ENCODE measurements at regions not wholly inside any gene's neighbourhood (a gene's known extent, or its start where the extent isn't known, plus 50 kb on each side); places are given as distances from the start of the nearest gene placed in this dataset.

- TF ChIP-seq, protein P1, sequence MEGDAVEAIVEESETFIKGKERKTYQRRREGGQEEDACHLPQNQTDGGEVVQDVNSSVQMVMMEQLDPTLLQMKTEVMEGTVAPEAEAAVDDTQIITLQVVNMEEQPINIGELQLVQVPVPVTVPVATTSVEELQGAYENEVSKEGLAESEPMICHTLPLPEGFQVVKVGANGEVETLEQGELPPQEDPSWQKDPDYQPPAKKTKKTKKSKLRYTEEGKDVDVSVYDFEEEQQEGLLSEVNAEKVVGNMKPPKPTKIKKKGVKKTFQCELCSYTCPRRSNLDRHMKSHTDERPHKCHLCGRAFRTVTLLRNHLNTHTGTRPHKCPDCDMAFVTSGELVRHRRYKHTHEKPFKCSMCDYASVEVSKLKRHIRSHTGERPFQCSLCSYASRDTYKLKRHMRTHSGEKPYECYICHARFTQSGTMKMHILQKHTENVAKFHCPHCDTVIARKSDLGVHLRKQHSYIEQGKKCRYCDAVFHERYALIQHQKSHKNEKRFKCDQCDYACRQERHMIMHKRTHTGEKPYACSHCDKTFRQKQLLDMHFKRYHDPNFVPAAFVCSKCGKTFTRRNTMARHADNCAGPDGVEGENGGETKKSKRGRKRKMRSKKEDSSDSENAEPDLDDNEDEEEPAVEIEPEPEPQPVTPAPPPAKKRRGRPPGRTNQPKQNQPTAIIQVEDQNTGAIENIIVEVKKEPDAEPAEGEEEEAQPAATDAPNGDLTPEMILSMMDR (IDR thresholded peaks at IDR 0.05), result no peak
- no peak for TF ChIP-seq POLR2A (IDR thresholded peaks at IDR 0.05)
Observed at GRCh38 chr10:113369365-113369694, 183.5 kb upstream of the HABP2 start.
